Islet precursor cell (in vitro differentiated cells): ENCODE measurements at regions not wholly inside any gene's neighbourhood (a gene's known extent, or its start where the extent isn't known, plus 50 kb on each side); places are given as distances from the start of the nearest gene placed in this dataset.

ENCODE experiments used
- DNase-seq: peaks from one replicate; pipeline ENCODE4 v3.0.0-alpha.2; 2018

DNA sequence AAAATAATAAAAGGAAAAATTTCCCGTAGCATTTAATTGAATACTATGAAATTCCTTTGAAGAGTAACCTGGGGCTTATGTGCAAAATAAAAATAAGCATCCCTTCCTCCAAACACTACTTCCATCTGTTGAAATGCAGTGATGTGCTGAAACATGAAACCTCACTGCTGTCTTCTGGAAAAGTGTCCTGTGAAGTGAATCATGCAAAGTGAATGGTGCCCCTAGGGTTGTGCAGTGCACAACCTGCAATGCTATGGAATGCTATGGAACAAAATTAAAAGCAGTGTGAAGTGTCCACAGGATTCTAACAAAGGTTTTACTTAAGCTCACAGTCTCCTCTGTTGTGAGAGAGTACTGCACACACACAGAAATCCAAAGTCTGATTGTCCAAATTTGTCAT, 480.9 kb downstream of the ETV1 start:
- peak; percentile 70 for DNase-seq

DNA sequence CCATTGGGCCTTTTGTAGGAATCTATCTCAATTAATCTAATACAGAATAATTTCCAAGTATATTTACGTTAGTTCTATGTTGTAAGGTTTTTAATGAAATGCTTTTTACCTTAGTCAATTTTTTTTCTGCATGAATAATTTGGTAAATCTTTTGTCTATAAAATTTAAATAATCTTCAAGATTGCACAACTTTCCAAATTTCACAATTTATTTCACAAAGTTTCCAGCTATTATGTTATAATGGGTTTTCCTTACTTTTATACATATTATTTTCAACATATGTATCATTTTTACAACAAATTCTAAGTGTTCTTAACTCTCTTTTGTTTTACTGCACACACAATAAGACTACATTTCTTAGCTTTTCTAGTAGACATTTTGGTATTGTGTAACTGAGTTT, 470.7 kb downstream of the ETV1 start:
- DNase-seq, result no peak

DNA sequence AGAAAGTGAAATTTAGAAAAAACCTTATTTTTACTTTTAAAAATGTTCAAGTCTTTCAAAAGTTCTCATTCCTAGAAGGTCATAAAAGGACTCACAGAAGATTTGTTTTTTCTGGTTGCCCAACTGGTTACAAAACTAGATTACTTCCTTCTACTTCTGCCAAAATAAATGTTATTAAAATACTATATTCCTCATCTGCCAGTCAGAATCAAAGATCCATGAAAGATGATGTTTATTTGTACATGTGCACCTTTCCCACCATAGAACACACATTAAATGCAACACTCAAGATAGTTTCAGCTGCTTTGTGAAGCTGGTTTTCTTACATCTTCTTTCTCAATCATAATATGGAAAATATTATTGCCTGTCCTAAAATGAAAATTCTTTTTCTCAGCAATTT, 465.4 kb downstream of the ETV1 start:
- DNase-seq, result no peak

DNA sequence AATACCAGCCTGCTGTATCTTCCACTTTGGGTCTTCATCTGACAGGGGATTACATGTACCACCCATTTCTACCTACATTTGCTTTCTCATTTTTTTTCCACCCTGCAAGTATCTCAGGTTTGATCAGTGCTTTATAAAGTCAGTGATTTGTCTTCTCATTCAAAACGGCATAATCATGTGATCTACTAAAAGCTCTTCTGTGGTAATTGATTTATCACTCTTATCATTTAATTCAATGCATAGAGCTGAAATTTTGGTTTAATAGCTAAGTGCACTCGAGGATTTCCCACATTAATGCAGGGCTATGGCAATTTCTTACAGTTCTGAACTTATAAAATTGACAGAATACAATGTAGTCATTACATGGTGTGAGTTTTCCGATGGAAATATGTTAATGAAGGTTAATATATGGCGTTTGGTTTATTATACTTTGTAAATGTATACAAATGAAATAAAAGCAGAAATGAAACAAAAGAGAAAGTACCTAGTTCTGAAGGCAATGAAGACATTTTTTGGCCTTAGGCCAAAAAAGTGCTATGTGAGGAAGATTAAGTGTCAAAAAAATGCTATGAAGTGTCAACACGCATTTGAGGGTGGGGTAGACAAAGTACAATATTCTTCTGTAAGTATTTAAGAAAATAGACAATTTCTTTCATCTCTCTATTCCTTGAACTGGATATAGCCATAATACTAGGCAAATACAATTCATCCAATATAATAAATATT, 457.3 kb downstream of the ETV1 start:
- no peak for DNase-seq

DNA sequence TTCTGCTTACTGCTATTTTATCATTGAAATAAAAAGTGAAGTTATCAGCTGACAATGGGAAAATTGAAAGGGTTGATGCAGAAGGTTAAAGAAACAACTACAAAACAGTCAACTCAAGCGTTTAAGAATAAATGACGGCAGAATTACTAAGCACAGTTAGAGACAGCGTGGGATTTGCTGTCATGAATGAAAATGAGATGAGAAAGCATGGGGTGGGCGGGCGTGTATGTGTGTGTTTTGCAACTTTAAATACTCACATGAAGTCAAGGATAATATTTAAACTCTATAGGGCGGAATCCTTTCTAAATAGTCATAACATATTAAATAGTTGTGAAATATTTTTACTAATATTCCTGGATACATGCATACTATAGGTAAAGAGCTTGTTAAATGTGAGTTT, 450.8 kb downstream of the ETV1 start:
- no peak for DNase-seq

DNA sequence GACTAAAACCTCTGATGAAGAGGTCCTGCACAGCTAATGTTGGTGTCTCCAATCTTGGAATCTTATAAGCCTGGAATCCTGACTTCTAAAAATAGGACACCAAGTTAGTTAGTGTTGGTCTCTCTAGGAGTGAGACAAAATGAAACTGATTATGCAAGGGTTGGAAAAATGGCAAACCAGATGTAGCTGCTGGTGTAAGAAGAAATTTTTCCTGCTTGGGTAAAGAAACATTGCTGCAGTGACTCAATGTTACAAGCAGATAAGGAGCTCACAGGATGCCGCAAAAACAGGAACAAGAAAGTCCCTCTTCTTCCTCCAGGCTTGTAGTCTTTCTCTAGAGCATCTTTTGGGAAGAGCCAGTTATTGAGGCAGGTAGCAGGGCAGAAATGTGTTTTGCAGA, 449.0 kb downstream of the ETV1 start:
- no peak for DNase-seq

DNA sequence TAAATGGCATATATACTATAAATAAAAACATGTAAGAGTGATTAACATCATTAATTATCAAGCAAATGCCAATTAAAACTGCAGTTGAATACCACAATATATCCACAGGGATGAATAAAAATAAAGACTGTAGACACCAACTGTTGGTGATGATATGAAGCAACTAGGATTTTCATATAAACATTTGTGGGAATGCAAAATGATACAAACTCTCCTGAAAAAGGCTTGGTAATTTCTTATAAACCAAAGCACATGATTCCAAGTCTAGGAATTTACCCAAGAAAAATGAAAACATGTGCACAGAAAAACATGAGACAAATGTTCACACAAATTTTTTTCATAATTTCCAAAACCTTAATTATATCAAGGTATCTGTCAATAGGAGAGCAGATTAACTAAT, 448.1 kb downstream of the ETV1 start:
- no peak for DNase-seq

GRCh38 chr7:13542451-13542850, 447.0 kb downstream of the ETV1 start:
- no peak for DNase-seq

GRCh38 chr7:13551503-13551902, 438.0 kb downstream of the ETV1 start:
- DNase-seq, result no peak

DNA sequence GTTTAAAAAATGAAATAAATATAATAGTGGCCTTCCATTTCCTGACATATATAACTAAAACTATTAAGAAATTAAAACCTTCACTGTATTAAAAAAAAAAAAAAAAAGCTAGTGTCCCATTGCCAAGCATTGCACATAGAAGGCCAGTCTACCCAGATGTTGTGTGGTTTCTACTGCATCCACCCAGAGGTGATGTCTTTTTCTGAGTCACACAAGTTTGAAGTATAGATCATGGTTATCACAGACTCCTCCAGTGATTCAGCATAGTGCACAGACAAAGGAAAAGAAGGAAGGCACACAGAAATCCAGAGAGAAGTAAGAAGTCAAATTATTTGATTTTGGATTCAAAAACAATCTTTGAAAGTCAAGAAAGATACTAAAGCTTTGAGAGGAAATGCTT, 429.0 kb downstream of the ETV1 start:
- DNase-seq, result no peak

DNA sequence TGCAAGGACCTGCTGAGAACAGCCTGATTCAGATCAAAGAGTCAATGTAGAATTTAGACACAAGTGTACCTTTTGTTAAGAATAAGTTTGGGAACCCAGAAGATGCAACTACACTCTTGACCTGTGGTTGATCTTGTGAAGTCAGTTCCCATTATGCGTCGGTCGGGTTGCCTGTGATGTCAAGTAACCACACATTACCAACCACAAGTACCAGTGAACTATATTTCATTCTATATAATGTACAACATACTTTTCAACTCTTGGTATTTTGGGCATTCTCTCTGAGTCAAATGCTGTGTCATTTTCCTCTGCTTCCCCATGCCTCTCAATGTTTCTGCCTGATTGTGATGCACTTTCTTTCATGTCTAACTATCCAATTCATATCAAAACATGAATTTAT, 426.2 kb downstream of the ETV1 start:
- DNase-seq, result no peak

DNA sequence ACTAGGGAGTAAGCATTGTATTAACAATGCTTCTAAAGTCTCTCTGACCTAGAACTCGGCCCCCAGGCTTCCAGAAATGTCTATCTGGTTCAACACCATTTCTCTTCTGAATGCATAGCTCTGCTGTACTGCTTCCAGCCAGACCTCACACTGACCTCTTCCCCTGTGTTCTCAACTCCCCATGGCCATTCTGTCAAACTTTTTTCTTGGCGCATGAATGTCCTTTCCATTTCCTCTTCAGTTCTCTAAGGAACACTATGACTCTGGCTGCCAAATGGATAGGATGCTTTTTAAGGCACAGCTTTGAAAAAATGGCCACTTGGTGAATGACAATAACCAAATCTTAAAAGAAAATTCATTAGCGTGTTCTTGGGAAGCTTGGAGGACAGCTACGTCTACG, 425.8 kb downstream of the ETV1 start:
- DNase-seq, result no peak

- no peak for DNase-seq
These were observed 411.8 kb downstream of the ETV1 start for GRCh38 chr7:13577566-13578145.

- DNase-seq, result no peak
These were observed 411.2 kb downstream of the ETV1 start for GRCh38 chr7:13578294-13578693.

- no peak for DNase-seq
These were observed 408.4 kb downstream of the ETV1 start for GRCh38 chr7:13581097-13581496.

GRCh38 chr7:13593854-13594253, 395.6 kb downstream of the ETV1 start:
- no peak for DNase-seq

GRCh38 chr7:13602036-13602435, 387.4 kb downstream of the ETV1 start:
- no peak for DNase-seq

DNA sequence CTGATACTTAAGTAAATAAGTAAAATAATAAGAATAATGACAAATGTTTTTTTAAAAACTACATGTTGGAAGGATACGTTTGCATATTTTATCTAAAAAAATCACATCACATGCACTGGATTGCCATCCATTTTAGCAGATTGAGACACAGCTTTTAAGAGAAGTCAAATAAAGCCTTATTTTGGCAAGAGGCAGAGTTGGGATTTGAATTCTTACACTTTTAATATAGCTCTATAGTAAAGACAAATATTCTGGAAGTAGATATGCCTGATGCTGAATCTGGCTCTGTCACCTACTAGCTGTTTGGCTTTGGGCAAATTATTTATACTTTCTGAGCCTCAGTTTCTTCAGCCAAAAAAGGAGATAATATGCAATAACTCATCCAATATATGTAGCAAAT, 386.4 kb downstream of the ETV1 start:
- no peak for DNase-seq

DNA sequence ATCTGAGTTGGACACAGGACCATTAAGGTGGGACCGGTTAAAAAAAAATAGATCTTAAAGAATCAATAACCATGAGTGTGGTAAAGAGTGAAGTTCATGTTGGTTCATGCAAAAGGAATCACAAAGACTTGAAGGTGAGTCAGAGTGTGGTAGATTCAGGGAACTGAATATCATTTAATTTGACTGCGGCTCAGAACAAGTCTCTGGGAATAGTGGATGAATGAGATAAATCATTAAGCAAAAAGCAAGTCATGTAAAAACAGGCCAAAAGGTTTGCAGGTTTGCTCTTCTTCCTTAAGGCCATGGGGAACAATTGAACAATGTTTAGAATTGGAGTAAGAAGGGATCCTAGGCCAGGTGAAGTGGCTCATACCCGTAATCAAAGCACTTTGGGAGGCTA, 385.8 kb downstream of the ETV1 start:
- no peak for DNase-seq

- no peak for DNase-seq
These were observed 385.3 kb downstream of the ETV1 start for GRCh38 chr7:13604178-13604577.

DNA sequence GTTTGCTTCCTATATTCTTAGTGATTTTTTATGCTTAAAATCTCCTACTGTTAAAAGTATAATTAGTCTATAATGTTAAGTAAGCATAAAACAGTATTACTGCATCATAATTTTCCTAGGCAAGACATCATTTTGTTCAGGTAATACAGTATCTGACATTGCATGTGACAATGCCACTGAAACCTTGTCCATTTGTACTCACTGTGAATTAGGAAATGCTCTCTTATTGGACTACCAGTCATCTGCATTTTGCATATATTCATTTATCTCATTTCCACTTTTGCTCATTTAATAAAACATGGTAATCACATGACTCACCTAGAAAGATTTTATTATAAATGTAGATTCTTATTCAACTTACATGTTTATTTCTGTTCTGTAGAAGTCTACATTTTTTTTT, 379.1 kb downstream of the ETV1 start:
- no peak for DNase-seq

DNA sequence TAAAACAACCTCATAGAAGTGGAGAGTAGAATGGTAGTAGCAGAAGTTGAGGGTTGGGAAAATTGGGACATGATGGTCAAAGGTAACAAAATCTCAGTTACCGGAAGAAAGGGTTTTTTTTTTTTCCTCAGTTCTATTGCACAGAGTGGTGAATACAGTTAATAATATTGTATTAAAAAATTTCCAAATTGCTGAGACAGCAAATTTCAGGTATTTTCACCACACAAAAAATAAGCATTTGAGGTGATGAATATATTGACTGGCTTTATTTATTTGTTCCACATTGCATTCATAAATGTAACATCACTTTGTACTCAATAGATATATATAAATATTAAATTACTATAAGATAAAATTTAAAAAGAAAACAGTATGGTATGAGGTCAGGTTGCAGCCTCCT, 373.8 kb downstream of the ETV1 start:
- DNase-seq, result no peak

DNA sequence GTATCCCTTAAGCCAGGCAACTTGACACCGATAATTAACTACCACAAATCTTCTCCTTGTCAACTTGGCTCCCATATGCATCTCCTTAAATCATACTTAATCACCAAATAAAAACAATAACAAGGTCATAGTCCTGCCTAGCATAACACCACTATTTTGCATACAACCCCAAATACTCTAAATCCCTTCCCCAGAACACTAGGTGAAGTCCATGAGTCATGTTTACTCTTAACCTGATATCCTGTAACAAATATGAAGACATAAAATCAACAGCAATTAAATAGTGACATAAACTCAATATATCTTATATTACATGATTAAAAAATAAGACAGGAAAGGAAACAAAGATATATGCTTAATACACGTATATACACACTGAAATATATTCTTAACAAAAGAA, 362.0 kb downstream of the ETV1 start:
- DNase-seq, result no peak

DNA sequence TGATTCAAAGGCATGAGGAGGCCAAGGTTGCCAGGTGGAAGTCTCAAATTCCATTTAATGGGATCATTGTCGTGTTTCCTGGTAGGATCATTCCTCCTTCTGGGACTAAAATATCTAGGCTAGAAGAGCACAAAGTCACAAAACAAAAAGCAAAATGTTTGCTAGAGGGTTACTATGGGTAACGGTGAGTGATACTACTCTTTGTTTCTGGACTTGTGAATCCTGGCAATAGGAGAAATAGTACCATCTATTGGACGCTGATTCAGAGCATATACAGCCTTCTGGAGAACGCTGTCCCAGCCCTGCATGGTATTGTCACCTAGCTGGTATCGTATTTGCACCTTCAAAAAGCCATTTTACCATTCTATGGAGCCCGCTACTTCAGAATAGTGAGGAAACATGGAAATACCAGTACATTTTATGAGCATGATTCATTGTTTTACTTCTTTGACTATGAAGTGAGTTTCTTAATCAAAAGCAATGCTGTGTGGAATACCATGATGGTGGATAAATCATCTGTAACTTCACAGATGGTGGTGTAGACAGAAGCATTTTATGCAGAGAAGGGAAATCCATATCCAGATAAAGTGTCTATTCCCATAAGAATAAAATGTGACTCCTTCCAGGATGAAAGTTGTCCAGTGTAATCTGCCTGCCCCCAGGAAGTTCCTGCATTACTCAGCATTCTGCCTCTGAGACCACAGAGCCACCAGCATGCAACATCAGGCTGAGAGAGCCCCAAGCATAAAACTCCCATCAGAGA, 361.0 kb downstream of the ETV1 start:
- DNase-seq, result no peak
